HepG2 (cell line): ENCODE measurements at regions not wholly inside any gene's neighbourhood (a gene's known extent, or its start where the extent isn't known, plus 50 kb on each side); places are given as distances from the start of the nearest gene placed in this dataset.
A peak's percentile ranks its signal among the peaks of the same experiment; 100 is the strongest.

Experiments used
- ATF3 ChIP-seq: sonication (generic); formaldehyde crosslinking; IDR thresholded peaks from 2 replicates; pipeline ENCODE4 v1.4.0; 2020; ENCODE audit warnings: missing genetic modification reagents
- CCDC6 ChIP-seq: sonication (generic); formaldehyde crosslinking; IDR thresholded peaks from 2 replicates; pipeline ENCODE4 v1.8.1; 2022; ENCODE audit warnings: mild to moderate bottlenecking, missing genetic modification reagents, moderate library complexity
- CHD4 ChIP-seq: fragments of 200-600 bp; sonication (generic); IDR thresholded peaks from 2 replicates; pipeline ENCODE4 v1.7.0; 2017; ENCODE audit warnings: mild to moderate bottlenecking, low read length, borderline replicate concordance
- DRAP1 ChIP-seq: IDR thresholded peaks from 2 replicates; pipeline ENCODE4 v1.6.1; 2016; ENCODE audit warnings: missing genetic modification reagents, missing compliant biosample characterization
- ELF4 ChIP-seq: sonication (generic); formaldehyde crosslinking; IDR thresholded peaks from 2 replicates; pipeline ENCODE4 v1.5.0; 2020; ENCODE audit warnings: missing genetic modification reagents, mild to moderate bottlenecking, moderate library complexity, borderline replicate concordance
- EP300 ChIP-seq, 3 experiments: sonication (generic) in 1 of 3; formaldehyde crosslinking in 1 of 3; IDR thresholded peaks; 2 replicates each; pipeline versions ENCODE4 v1.5.1 to v1.6.1; 2011 to 2020; ENCODE audit warnings: low read depth in 2 of 3, low read length in 2 of 3, borderline replicate concordance in 1 of 3, improper control_type of control experiment in 1 of 3, mild to moderate bottlenecking in 1 of 3, missing genetic modification reagents in 1 of 3, moderate library complexity in 1 of 3
- FOSL2 ChIP-seq: sonication (generic); formaldehyde crosslinking; IDR thresholded peaks from 2 replicates; pipeline ENCODE4 v1.4.0; 2020; ENCODE audit warnings: missing genetic modification reagents
- IRF2 ChIP-seq: IDR thresholded peaks from 2 replicates; pipeline ENCODE4 v1.6.1; 2018; ENCODE audit warnings: missing genetic modification reagents, missing compliant biosample characterization
- MIER3 ChIP-seq: IDR thresholded peaks from 2 replicates; pipeline ENCODE4 v1.6.1; 2016; ENCODE audit warnings: missing compliant biosample characterization, borderline replicate concordance
- MYPOP ChIP-seq: sonication (generic); formaldehyde crosslinking; IDR thresholded peaks from 2 replicates; pipeline ENCODE4 v1.8.1; 2023; ENCODE audit warnings: mild to moderate bottlenecking, moderate library complexity, missing genetic modification reagents
- POGK ChIP-seq: sonication (generic); formaldehyde crosslinking; conservative IDR thresholded peaks from 2 replicates; pipeline ENCODE4 v1.8.0; 2022; ENCODE audit warnings: mild to moderate bottlenecking, moderate library complexity, missing genetic modification reagents
- RARG ChIP-seq: sonication (generic); formaldehyde crosslinking; IDR thresholded peaks from 2 replicates; pipeline ENCODE4 v1.4.0; 2020; ENCODE audit warnings: low read depth, mild to moderate bottlenecking, missing genetic modification reagents
- RXRB ChIP-seq: IDR thresholded peaks from 2 replicates; pipeline ENCODE4 v1.6.1; 2016; ENCODE audit warnings: borderline replicate concordance, missing genetic modification reagents, missing compliant biosample characterization
- SNAPC5 ChIP-seq: sonication (generic); formaldehyde crosslinking; IDR thresholded peaks from 2 replicates; pipeline ENCODE4 v1.8.1; 2023; ENCODE audit warnings: mild to moderate bottlenecking, missing genetic modification reagents, borderline replicate concordance
- SP4 ChIP-seq: sonication (generic); formaldehyde crosslinking; IDR thresholded peaks from 2 replicates; pipeline ENCODE4 v1.8.1; 2023; ENCODE audit warnings: mild to moderate bottlenecking, missing genetic modification reagents
- SP5 ChIP-seq: IDR thresholded peaks from 2 replicates; pipeline ENCODE4 v1.6.1; 2016; ENCODE audit warnings: low read depth, borderline replicate concordance
- TCF7L2 ChIP-seq: IDR thresholded peaks from 2 replicates; pipeline ENCODE4 v1.6.1; 2011; ENCODE audit warnings: mild to moderate bottlenecking, low read depth, low read length, moderate library complexity
- ZNF10 ChIP-seq: sonication (generic); formaldehyde crosslinking; IDR thresholded peaks from 2 replicates; pipeline ENCODE4 v1.4.0; 2020; ENCODE audit warnings: mild to moderate bottlenecking, low read depth, missing genetic modification reagents, borderline replicate concordance
- ZNF274 ChIP-seq: sonication (generic); formaldehyde crosslinking; IDR thresholded peaks from 2 replicates; pipeline ENCODE4 v1.5.1; 2020; ENCODE audit warnings: mild to moderate bottlenecking, missing genetic modification reagents
- ZNF275 ChIP-seq: sonication (generic); formaldehyde crosslinking; IDR thresholded peaks from 2 replicates; pipeline ENCODE4 v1.8.0; 2022; ENCODE audit warnings: missing genetic modification reagents, mild to moderate bottlenecking, inconsistent platforms, borderline replicate concordance
- ZNF614 ChIP-seq: IDR thresholded peaks from 2 replicates; pipeline ENCODE4 v1.6.1; 2018; ENCODE audit warnings: missing biosample characterization, missing genetic modification reagents, inconsistent platforms, borderline replicate concordance
- ZNF747 ChIP-seq: sonication (generic); formaldehyde crosslinking; IDR thresholded peaks from 2 replicates; pipeline ENCODE4 v1.8.1; 2023; ENCODE audit warnings: missing genetic modification reagents, mild to moderate bottlenecking, borderline replicate concordance
- ZNF772 ChIP-seq: sonication (generic); formaldehyde crosslinking; IDR thresholded peaks from 2 replicates; pipeline ENCODE4 v1.5.0; 2020; ENCODE audit warnings: mild to moderate bottlenecking, missing genetic modification reagents
- ZNF816 ChIP-seq: sonication (generic); formaldehyde crosslinking; IDR thresholded peaks from 2 replicates; pipeline ENCODE4 v1.8.0; 2022; ENCODE audit warnings: missing genetic modification reagents, mild to moderate bottlenecking, borderline replicate concordance
- ZSCAN12 ChIP-seq: sonication (generic); formaldehyde crosslinking; IDR thresholded peaks from 2 replicates; pipeline ENCODE4 v1.9.0; 2021; ENCODE audit warnings: mild to moderate bottlenecking, missing genetic modification reagents

GRCh38 chr3:81300324-81300927 lies 461.0 kb downstream of the GBE1 start (continued):
- TF ChIP-seq ATF3 (CRISPR knock-in tag), result peak; percentile 78
- peak; percentile 95; the same call in 1 of the 2 replicates for TF ChIP-seq ZNF816 (CRISPR knock-in tag)
- TF ChIP-seq RXRB (CRISPR knock-in tag), result peak; percentile 94
- TF ChIP-seq CCDC6 (CRISPR knock-in tag), result peak; percentile 74; the same call in 1 of the 2 replicates
- peak; percentile 98 for TF ChIP-seq TCF7L2
- no peak for TF ChIP-seq ELF4
- 0 out of 2 replicates have a peak, but pooled peaks have one; percentile 49 for TF ChIP-seq ZNF772
- TF ChIP-seq DRAP1 (CRISPR knock-in tag), result peak; percentile 61
- peak; percentile 36; the same call in 1 of the 2 replicates for TF ChIP-seq CHD4
- no peak for TF ChIP-seq RARG
- TF ChIP-seq FOSL2 (CRISPR knock-in tag), result peak; percentile 96
- TF ChIP-seq SNAPC5, result no peak
- no peak for TF ChIP-seq ZNF10 (CRISPR knock-in tag)
- peak; percentile 57; the same call in 1 of the 2 replicates for TF ChIP-seq MYPOP (CRISPR knock-in tag)
- TF ChIP-seq POGK (CRISPR knock-in tag), result peak; percentile 83
- TF ChIP-seq ZSCAN12 (CRISPR knock-in tag), result no peak
- peak; percentile 38; the same call in 1 of the 2 replicates for TF ChIP-seq SP4
- peak; percentile 93 to 99 for TF ChIP-seq EP300 (IDR thresholded peaks at IDR 0.05; ENCODE audit: low read depth in 2 of 2, low read length in 2 of 2)
- peak; percentile 99 for TF ChIP-seq EP300 (CRISPR knock-in tag; IDR thresholded peaks at IDR 0.05; ENCODE audit: borderline replicate concordance)
- no peak for TF ChIP-seq ZNF274
- peak; percentile 82; the same call in 1 of the 2 replicates for TF ChIP-seq ZNF614 (CRISPR knock-in tag)
- peak; percentile 89 for TF ChIP-seq IRF2
- TF ChIP-seq ZNF747 (CRISPR knock-in tag), result 0 out of 2 replicates have a peak, but pooled peaks have one; percentile 50
- TF ChIP-seq SP5 (CRISPR knock-in tag), result peak; percentile 86
- TF ChIP-seq MIER3 (CRISPR knock-in tag), result peak; percentile 97; the same call in 1 of the 2 replicates
- TF ChIP-seq ZNF275 (CRISPR knock-in tag), result peak; percentile 25; the same call in 1 of the 2 replicates
